Fibroblast of lung (primary cell): ENCODE measurements at regions not wholly inside any gene's neighbourhood (a gene's known extent, or its start where the extent isn't known, plus 50 kb on each side); places are given as distances from the start of the nearest gene placed in this dataset.

Source experiments
- EZH2 ChIP-seq: IDR thresholded peaks from 2 replicates; pipeline ENCODE4 v1.5.1; 2012; ENCODE audit warnings: low read length, control low read depth, mild to moderate bottlenecking; ENCODE audit errors: missing control alignments
- TF ChIP-seq, protein P1 (sequence below), 2 donors: IDR thresholded peaks in 1 of 2; conservative IDR thresholded peaks in 1 of 2; 1 replicate in 1 of 2; 2 replicates in 1 of 2; pipeline ENCODE4 v1.5.1; 2011 to 2012; ENCODE audit warnings: low read length in 2 of 2, control low read depth in 1 of 2, inconsistent platforms in 1 of 2, low read depth in 1 of 2, mild to moderate bottlenecking in 1 of 2

DNA sequence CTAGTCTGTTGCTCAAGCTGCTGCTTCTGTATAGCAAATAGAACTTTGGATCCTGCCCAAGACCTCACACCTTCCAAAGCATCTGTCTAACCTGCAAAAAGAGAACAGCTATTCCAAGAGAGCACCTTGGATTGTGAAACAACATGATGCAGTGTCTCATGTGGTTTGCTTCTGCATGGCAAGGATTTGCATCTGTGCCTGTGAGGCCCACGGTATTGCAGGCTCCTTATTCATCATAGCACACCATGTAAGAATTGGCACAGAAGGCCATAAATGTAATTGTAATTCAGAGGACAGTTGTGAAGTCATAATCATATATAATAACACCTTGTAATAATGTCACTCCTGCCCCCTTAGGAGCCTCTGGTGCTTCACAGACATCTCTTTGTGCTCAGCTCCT lies 147.1 kb downstream of the ZNF674 start:
- TF ChIP-seq, protein P1, sequence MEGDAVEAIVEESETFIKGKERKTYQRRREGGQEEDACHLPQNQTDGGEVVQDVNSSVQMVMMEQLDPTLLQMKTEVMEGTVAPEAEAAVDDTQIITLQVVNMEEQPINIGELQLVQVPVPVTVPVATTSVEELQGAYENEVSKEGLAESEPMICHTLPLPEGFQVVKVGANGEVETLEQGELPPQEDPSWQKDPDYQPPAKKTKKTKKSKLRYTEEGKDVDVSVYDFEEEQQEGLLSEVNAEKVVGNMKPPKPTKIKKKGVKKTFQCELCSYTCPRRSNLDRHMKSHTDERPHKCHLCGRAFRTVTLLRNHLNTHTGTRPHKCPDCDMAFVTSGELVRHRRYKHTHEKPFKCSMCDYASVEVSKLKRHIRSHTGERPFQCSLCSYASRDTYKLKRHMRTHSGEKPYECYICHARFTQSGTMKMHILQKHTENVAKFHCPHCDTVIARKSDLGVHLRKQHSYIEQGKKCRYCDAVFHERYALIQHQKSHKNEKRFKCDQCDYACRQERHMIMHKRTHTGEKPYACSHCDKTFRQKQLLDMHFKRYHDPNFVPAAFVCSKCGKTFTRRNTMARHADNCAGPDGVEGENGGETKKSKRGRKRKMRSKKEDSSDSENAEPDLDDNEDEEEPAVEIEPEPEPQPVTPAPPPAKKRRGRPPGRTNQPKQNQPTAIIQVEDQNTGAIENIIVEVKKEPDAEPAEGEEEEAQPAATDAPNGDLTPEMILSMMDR (conservative IDR thresholded peaks at IDR 0.05 in 1 of 2, IDR thresholded peaks at IDR 0.05 in 1 of 2; ENCODE audit: low read depth in 1 of 2, low read length in 2 of 2), result no peak
- no peak for TF ChIP-seq EZH2
